Astrocyte of the spinal cord (primary cell): ENCODE measurements at regions not wholly inside any gene's neighbourhood (a gene's known extent, or its start where the extent isn't known, plus 50 kb on each side); places are given as distances from the start of the nearest gene placed in this dataset.
"Not testable (repeated sequence)": the region's sequence is repeated elsewhere in the genome, so short reads cannot be mapped to it uniquely, and the experiment has no call there.

Source experiments
- DNase-seq: peaks from one replicate; pipeline ENCODE4 v3.0.0; 2011; ENCODE audit warnings: low read depth, low spot score
- H3K4me3 ChIP-seq: 2 replicates; pipeline ENCODE4 v1.5.1; 2011; ENCODE audit warnings: low read depth, mild to moderate bottlenecking, low read length, moderate library complexity
- in situ Hi-C: cut with HindIII; loops from 2 replicates; pipeline ENCODE4 v1.10.0; 2017; ENCODE audit warnings: low sequenced_read_pairs
- TF ChIP-seq, protein P1 (sequence below): IDR thresholded peaks from 2 replicates; pipeline ENCODE4 v1.5.1; 2012; ENCODE audit warnings: low read depth, mild to moderate bottlenecking, low read length, inconsistent platforms

DNA sequence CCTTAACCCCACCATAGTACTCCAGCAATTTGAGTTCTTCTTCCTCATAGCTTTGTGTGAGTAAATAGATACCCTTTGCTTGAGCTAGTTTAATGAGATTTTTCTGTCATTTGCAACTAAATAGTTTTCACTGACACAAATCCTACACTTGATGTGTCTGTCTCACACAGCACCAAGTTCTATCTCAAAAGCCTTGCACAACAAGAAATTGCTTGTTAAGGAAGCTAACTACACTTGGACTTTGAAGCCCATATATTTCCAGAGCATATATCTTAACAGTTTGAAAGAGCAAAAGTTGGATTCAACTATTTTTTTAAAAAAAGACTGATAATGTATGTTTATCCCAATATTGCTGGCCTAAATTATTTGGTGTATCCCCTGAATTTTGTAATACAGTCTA is 459.2 kb downstream of the ACTL7B start:
- H3K4me3 ChIP-seq: no peak overlapping the region
- TF ChIP-seq, protein P1, sequence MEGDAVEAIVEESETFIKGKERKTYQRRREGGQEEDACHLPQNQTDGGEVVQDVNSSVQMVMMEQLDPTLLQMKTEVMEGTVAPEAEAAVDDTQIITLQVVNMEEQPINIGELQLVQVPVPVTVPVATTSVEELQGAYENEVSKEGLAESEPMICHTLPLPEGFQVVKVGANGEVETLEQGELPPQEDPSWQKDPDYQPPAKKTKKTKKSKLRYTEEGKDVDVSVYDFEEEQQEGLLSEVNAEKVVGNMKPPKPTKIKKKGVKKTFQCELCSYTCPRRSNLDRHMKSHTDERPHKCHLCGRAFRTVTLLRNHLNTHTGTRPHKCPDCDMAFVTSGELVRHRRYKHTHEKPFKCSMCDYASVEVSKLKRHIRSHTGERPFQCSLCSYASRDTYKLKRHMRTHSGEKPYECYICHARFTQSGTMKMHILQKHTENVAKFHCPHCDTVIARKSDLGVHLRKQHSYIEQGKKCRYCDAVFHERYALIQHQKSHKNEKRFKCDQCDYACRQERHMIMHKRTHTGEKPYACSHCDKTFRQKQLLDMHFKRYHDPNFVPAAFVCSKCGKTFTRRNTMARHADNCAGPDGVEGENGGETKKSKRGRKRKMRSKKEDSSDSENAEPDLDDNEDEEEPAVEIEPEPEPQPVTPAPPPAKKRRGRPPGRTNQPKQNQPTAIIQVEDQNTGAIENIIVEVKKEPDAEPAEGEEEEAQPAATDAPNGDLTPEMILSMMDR: no peak
- no peak for DNase-seq
- in situ Hi-C loops: no loop called here

DNA sequence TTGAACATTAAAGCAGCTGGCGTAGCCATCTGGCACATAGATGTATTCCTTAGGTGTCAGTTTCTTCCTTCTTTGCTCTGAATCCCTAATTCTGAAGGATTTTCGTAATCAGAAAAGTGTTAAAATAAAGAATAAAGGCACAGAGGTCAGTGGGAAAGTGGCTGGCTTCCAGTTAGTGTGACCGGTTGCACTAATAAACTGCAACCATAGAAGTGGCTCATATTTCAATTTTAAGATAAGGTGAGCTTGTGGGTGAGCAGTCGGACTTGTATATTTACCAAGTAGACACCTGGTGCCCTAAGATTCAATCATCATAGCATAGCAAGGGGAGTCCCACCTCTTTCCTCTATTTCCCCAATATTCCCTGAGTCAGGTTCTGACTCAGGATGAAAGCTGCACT is 459.6 kb downstream of the ACTL7B start:
- no peak overlapping the region for H3K4me3 ChIP-seq
- TF ChIP-seq, protein P1: no peak
- in situ Hi-C loops: no loop called here
- DNase-seq: no peak

DNA sequence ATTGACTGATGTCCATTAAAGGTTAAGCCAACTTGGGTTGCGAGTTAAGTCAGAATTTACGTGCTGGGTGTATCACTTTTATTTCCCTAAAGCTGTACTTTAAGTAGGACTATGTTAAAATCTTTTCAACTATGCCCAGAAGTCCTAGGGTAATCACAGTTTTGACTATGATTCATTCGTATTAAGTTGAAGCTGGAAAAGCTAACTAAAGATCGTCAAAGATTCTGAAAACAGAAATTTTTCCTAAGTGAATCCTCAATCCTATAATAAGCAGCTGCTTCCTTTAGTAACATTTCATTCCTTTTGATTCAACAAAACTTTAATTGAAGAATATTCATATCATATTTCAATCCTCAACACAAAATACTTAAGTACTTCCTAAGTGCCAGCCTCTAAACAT is 460.4 kb downstream of the ACTL7B start:
- in situ Hi-C loops: no loop called here
- no peak for DNase-seq
- TF ChIP-seq, protein P1: no peak
- H3K4me3 ChIP-seq: no peak overlapping the region

DNA sequence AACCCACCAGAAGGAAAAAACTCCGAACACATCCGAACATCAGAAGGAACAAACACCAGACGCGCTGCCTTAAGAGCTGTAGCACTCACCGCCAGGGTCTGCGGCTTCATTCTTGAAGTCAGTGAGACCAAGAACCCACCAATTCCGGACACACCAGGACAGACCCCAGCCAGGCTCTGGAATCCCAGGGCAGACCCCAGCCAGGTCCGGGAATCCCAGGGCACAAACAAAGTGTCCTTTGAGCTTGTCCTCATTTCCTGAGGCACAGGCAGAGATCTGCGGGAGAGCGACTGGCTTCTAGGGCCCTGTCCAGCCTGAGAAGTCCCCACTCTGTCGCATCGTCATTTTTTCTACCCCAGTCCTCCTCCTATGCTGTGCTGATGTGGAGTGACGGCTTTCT is 461.1 kb downstream of the ACTL7B start:
- H3K4me3 ChIP-seq: no peak overlapping the region
- no peak for DNase-seq
- in situ Hi-C loops: no loop called here
- TF ChIP-seq, protein P1: no peak

DNA sequence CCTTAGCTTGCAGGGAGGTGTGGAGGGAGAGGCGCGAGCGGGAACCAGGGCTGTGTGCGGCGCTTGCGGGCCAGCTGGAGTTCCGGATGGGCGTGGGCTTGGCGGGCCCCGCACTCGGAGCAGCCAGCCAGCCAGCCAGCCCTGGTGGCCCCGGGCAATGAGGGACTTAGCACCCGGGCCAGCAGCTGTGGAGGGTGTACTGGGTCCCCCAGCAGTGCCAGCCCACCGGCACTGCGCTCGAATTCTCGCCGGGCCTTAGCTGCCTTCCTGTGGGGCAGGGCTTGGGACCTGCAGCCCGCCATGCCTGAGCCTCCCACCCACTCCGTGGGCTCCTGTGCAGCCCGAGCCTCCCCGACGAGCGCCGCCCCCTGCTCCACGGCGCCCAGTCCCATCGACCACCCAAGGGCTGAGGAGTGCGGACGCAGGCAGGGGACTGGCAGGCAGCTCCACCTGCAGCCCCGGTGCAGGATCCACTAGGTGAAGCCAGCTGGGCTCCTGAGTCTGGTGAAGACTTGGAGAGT is 462.2 kb downstream of the ACTL7B start:
- H3K4me3 ChIP-seq, DNase-seq, in situ Hi-C loops: not testable (repeated sequence)

DNA sequence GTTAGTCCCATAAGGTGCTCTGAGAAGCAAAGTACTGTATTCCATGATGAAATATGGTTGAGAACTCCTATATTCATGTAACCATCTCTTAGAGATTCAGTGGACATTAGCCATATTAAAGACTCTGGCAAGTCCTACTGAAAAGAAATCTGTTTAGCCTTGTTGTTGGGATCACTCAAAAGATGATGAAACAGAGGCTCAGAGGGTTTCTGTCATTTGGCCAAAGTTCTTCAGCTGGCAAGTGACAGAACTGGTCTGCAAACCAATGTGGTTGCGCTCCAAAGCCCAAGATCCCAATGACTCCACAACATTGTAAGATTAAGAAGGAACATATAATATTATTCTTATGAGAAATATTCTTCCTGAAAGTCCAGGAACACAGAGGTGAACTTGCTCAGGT is 462.9 kb downstream of the ACTL7B start:
- in situ Hi-C loops: no loop called here
- TF ChIP-seq, protein P1: no peak
- DNase-seq: no peak
- no peak overlapping the region for H3K4me3 ChIP-seq

DNA sequence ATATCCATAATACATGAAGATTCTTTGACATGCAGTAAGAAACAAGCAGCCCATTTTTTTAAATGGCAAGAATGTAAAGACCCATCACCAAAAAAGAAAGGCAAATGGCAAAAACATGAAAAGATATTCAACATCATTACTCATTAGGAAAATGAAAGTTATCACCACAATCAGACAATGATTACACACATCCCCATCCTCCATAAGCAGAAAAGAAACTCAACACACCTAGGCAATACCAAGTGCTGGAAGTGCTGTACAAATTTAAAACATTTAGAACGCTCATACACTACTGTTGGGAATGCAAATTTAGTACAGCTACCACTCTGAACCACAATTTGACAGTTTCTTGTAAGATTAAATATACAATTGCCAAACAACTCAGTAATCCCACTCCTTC is 466.7 kb downstream of the ACTL7B start:
- TF ChIP-seq, protein P1: no peak
- in situ Hi-C loops: no loop called here
- no peak overlapping the region for H3K4me3 ChIP-seq
- no peak for DNase-seq
